Naive B cell (primary cell): ENCODE measurements at regions not wholly inside any gene's neighbourhood (a gene's known extent, or its start where the extent isn't known, plus 50 kb on each side); places are given as distances from the start of the nearest gene placed in this dataset.

Experiments used
- ATAC-seq, 2 donors: fragments of 150-1000 bp; cut with Tn5 transposase; 2 replicates each; pipeline ENCODE4 v1.10.0; 2021; ENCODE audit warnings: low read depth in 2 of 2, mild to moderate bottlenecking in 2 of 2, moderate library complexity in 2 of 2
- DNase-seq: peaks from one replicate; pipeline ENCODE4 v3.0.0; 2022
- H3K27ac Mint-ChIP-seq, 6 donors: one replicate each; pipeline ENCODE4 v1.8.0; 2020 to 2022; ENCODE audit warnings: mild to moderate bottlenecking in 6 of 6, mixed read lengths in 6 of 6, moderate library complexity in 5 of 6, inconsistent platforms in 2 of 6
- H3K27me3 Mint-ChIP-seq, 3 donors: one replicate each; pipeline ENCODE4 v1.8.0; 2021 to 2022; ENCODE audit warnings: mixed read lengths in 3 of 3, mild to moderate bottlenecking in 1 of 3
- H3K36me3 Mint-ChIP-seq, 2 donors: one replicate each; pipeline ENCODE4 v1.8.0; 2020 to 2022; ENCODE audit warnings: mixed read lengths in 2 of 2, inconsistent platforms in 1 of 2, mild to moderate bottlenecking in 1 of 2
- H3K4me1 Mint-ChIP-seq, 3 donors: one replicate each; pipeline ENCODE4 v1.8.0; 2020 to 2022; ENCODE audit warnings: mixed read lengths in 3 of 3, inconsistent platforms in 1 of 3, mild to moderate bottlenecking in 1 of 3, moderate library complexity in 1 of 3
- H3K4me3 Mint-ChIP-seq, 8 donors: one replicate each; pipeline ENCODE4 v1.8.0; 2020 to 2022; ENCODE audit warnings: mild to moderate bottlenecking in 8 of 8, mixed read lengths in 8 of 8, moderate library complexity in 8 of 8, inconsistent platforms in 2 of 8
- H3K9me3 Mint-ChIP-seq, 7 donors: one replicate each; pipeline ENCODE4 v1.8.0; 2020 to 2022; ENCODE audit warnings: mixed read lengths in 7 of 7, mild to moderate bottlenecking in 5 of 7, inconsistent platforms in 2 of 7, moderate library complexity in 1 of 7

- peak; percentile 50 to 52 for ATAC-seq
- Mint-ChIP-seq H3K9me3 (peaks cover 2 to 20% (median 7%) of the 10 kb centered on the region in 7 donors), H3K27me3 (no peaks in the 10 kb centered on the region), H3K4me1 (peaks cover 36 to 79% (median 59%) of the 10 kb centered on the region in 3 donors), H3K4me3 (peak overlapping the region; percentile 9 to 79 (median 59)), H3K36me3 (peaks cover 17 to 25% of the 10 kb centered on the region in 2 donors), H3K27ac (peak overlapping the region; percentile 90 to 97 (median 93))
- DNase-seq: no peak
Measured at GRCh38 chr12:92486443-92487137, 216.2 kb upstream of the PLEKHG7 start.

DNA sequence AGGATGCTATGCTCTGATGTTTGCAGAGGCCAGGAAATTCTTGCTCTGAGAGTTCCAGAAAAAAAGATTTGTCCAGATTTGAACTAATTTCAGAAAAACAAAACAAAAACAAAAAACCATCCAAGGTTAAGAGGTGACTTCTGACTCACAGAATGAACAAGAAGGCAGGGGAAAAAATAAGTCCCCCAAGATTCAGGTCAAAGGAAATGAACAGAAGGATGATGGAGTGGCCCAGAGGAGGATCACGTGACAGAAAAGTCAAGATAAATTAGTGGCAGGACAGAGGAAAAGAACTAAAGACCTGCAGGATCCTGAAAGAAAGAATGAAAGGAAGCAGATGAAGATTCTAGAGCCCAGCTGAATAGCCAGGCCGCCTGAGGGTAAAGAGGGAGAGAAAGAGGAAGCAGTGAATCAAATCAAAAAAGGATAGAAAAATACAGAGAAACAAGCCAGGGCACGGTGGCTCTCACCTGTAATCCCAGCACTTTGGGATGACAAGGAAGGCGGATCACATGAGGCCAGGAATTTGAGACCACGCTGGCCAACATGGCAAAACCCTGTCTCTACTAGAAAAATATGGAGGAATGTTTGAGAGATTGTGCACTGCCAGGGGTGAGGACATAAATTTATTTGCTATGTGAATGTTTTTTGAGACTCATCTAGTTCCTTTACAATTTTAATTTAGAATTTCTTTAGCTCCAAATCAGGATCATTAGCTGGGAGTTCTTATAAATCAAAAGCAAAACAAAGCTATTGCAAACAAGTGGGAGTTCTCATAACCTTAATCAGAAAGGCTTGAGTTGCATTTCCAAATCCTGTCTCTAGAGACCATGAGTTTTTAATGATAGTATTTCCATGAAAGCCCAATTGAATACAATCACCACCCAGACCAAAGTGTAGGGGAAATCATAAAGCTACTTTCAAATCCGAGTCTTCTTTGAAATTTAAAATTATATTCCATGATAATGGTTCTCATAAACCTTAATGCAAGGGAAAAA lies 217.1 kb upstream of the PLEKHG7 start:
- Mint-ChIP-seq H3K27ac (peak overlapping the region; percentile 92 to 98 (median 94)), H3K9me3 (peaks cover 0 to 15% (median 3%) of the 10 kb centered on the region in 7 donors), H3K4me1 (peaks cover 38 to 80% (median 60%) of the 10 kb centered on the region in 3 donors), H3K36me3 (peaks cover 20 to 27% of the 10 kb centered on the region in 2 donors), H3K27me3 (no peaks in the 10 kb centered on the region), H3K4me3 (peak overlapping the region; percentile 53 to 85 (median 64))
- ATAC-seq (peak; percentile 34 to 37), DNase-seq (no peak)

- DNase-seq: no peak
- Mint-ChIP-seq H3K27me3 (no peaks in the 10 kb centered on the region), H3K36me3 (peaks cover 30 to 43% of the 10 kb centered on the region in 2 donors), H3K4me3 (peak overlapping the region in 3 of 8 donors; percentile 3 to 71 (median 13)), H3K9me3 (peaks cover 0 to 3% (median 0%) of the 10 kb centered on the region in 7 donors), H3K27ac (peak overlapping the region in 2 of 6 donors; percentile 15 to 69), H3K4me1 (peaks cover 50 to 87% (median 74%) of the 10 kb centered on the region in 3 donors)
- ATAC-seq: no peak
Measured at GRCh38 chr12:92482599-92482998, 220.2 kb upstream of the PLEKHG7 start.

DNA sequence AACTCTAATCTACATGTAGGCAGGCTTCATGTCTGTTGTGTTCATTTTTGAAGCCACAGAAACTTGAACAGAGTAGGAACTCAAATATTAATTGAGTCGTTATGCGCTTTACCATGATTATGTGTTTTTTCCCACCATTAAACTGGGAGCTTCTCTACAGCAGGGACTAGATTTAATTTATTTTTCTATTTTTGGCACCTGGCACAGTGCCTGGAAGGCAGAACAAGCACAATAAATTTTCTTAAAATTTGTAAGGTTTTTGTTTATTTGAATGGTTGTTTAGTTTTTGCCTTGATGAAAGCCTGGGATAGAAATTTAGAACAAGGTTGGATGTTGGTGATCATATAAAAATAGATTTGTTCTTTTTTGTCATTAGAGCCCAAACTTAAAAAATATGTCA lies 221.7 kb upstream of the PLEKHG7 start:
- peak overlapping the region in 3 of 8 donors; percentile 4 to 60 (median 23) for H3K4me3 Mint-ChIP-seq
- ATAC-seq: no peak
- peaks cover 48 to 88% (median 74%) of the 10 kb centered on the region in 3 donors for H3K4me1 Mint-ChIP-seq

DNA sequence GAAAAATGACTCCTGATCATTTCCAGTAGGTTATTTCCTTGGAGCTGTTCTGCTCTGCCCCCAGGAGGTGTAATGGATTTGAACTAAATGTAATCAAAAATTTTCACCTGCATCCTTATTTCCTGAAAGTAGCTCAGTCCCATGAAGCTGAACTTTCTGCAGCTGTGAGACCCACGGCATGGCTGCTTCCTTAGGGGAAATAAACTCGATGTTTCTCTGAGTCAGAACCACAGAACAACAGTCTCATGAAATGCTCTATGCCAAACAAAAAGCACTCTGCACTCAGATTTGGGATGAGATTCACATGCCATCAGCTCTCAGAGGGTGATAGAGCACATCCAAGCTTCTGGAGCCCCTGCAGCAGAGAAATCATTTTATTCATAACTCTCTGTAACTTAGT lies 224.1 kb upstream of the PLEKHG7 start:
- Mint-ChIP-seq H3K27ac (peak overlapping the region in 5 of 6 donors; percentile 79 to 94 (median 89)), H3K27me3 (no peaks in the 10 kb centered on the region), H3K9me3 (peaks cover 0 to 5% (median 0%) of the 10 kb centered on the region in 7 donors), H3K36me3 (peaks cover 50 to 56% of the 10 kb centered on the region in 2 donors), H3K4me1 (peaks cover 61 to 94% (median 71%) of the 10 kb centered on the region in 3 donors), H3K4me3 (peak overlapping the region; percentile 25 to 81 (median 60))
- DNase-seq: no peak
- ATAC-seq: peak in 1 of 2 donors; percentile 51

More for the DNA sequence above, 221.7 kb upstream of the PLEKHG7 start:
- peaks cover 0 to 4% (median 0%) of the 10 kb centered on the region in 7 donors for H3K9me3 Mint-ChIP-seq
- no peak for DNase-seq
- H3K27ac Mint-ChIP-seq: peak overlapping the region; percentile 53 to 94 (median 78)
- H3K27me3 Mint-ChIP-seq: no peaks in the 10 kb centered on the region
- peaks cover 44 to 54% of the 10 kb centered on the region in 2 donors for H3K36me3 Mint-ChIP-seq

- H3K4me3 Mint-ChIP-seq: peak overlapping the region in 6 of 8 donors; percentile 37 to 63 (median 60)
- peaks cover 64 to 92% (median 65%) of the 10 kb centered on the region in 3 donors for H3K4me1 Mint-ChIP-seq
Measured at GRCh38 chr12:92476844-92477243, 225.9 kb upstream of the PLEKHG7 start.

GRCh38 chr12:92473564-92473963 lies 229.2 kb upstream of the PLEKHG7 start:
- Mint-ChIP-seq H3K36me3 (peaks cover 29 to 36% of the 10 kb centered on the region in 2 donors), H3K27me3 (no peaks in the 10 kb centered on the region), H3K4me1 (peaks cover 53 to 91% (median 60%) of the 10 kb centered on the region in 3 donors), H3K27ac (peak overlapping the region; percentile 68 to 95 (median 90)), H3K9me3 (peaks cover 0 to 4% (median 0%) of the 10 kb centered on the region in 7 donors), H3K4me3 (peak overlapping the region in 7 of 8 donors; percentile 35 to 70 (median 63))
- DNase-seq (no peak), ATAC-seq (no peak)

More at GRCh38 chr12:92476844-92477243, 225.9 kb upstream of the PLEKHG7 start:
- ATAC-seq (no peak), DNase-seq (no peak)
- Mint-ChIP-seq H3K27ac (peak overlapping the region; percentile 49 to 94 (median 86)), H3K9me3 (peaks cover 0 to 5% (median 0%) of the 10 kb centered on the region in 7 donors), H3K36me3 (peaks cover 40 to 42% of the 10 kb centered on the region in 2 donors), H3K27me3 (no peaks in the 10 kb centered on the region)

- Mint-ChIP-seq H3K27me3 (no peaks in the 10 kb centered on the region), H3K4me3 (peak overlapping the region in 6 of 8 donors; percentile 60 to 95 (median 86)), H3K4me1 (peaks cover 53 to 87% (median 54%) of the 10 kb centered on the region in 3 donors), H3K27ac (peak overlapping the region; percentile 94 to 98 (median 94)), H3K9me3 (peaks cover 0 to 4% (median 0%) of the 10 kb centered on the region in 7 donors), H3K36me3 (peaks cover 23 to 30% of the 10 kb centered on the region in 2 donors)
- DNase-seq: no peak
- ATAC-seq: no peak
Measured at GRCh38 chr12:92472201-92472600, 230.6 kb upstream of the PLEKHG7 start.

DNA sequence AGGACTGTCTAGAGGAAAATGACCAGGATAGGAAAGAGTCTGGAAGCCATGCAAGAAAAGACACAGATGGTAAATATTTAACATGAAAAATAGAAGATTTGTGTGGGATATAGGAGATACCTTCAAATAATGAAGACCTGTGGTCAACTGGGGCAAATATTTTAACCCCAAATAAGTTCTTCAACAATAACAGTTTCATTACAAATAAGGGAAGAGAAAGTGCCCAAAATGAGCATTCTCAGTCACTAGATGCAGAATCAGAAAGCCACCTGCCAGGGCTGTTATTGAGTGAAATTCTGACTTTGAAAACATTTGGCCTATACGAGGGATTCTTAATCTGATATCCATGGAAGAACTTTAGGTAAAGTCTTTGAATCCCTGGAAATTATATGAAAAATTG lies 231.2 kb upstream of the PLEKHG7 start:
- Mint-ChIP-seq H3K4me1 (peaks cover 53 to 82% (median 53%) of the 10 kb centered on the region in 3 donors), H3K4me3 (peak overlapping the region; percentile 39 to 95 (median 82)), H3K27ac (peak overlapping the region; percentile 94 to 98 (median 94)), H3K27me3 (no peaks in the 10 kb centered on the region), H3K9me3 (peaks cover 0 to 2% (median 0%) of the 10 kb centered on the region in 7 donors), H3K36me3 (peaks cover 16 to 25% of the 10 kb centered on the region in 2 donors)
- DNase-seq (no peak), ATAC-seq (peak in 1 of 2 donors; percentile 20)

DNA sequence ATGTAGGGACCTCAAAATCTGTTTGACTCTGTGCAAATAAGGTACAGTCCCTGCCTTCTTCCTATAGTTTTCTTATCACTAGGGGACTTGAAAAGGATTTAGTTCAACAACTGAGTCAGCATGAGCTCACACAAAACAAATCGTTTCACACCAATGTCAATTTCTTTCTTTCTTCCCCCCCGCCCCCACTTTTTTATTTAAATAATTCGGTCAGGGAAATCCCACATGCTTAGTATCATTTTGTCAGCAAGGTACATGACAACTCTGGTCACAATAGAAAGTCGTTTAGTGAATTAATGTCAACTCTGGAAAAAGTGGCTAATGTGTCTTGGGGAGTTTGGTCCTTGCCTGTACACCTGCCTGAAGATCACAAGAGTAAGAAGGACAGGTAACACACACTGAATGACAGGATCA lies 232.2 kb upstream of the PLEKHG7 start:
- peak; percentile 14 to 21 for ATAC-seq
- Mint-ChIP-seq H3K9me3 (no peaks in the 10 kb centered on the region), H3K4me3 (peak overlapping the region; percentile 81 to 95 (median 87))

DNA sequence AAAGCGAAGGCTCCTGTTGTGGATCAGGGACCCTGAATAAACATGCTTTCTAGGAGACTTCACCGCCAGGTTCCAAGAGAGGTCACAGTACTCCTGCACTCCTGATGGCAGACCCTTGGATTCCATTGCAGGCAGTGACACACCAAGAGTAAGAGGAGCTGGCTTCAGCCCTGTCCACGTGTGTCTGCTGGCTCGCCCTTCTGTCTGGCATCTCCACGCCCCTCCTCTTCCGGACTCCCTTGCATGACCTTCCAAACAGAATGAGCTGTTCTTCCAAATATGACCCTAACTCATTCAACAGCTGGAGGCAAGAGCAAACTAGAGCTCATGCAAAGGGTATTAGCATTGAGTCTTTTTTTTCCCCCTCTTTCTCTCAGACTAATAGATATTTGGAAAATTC lies 233.0 kb upstream of the PLEKHG7 start:
- no peaks in the 10 kb centered on the region for H3K27me3 Mint-ChIP-seq
- H3K9me3 Mint-ChIP-seq: no peaks in the 10 kb centered on the region
- DNase-seq (no peak), ATAC-seq (no peak)
- peak overlapping the region; percentile 57 to 95 (median 87) for H3K4me3 Mint-ChIP-seq
- peaks cover 57 to 84% (median 57%) of the 10 kb centered on the region in 3 donors for H3K4me1 Mint-ChIP-seq
- peak overlapping the region; percentile 89 to 98 (median 94) for H3K27ac Mint-ChIP-seq
- H3K36me3 Mint-ChIP-seq: peaks cover 7 to 18% of the 10 kb centered on the region in 2 donors

More for the DNA sequence above, 232.2 kb upstream of the PLEKHG7 start:
- peak overlapping the region; percentile 94 to 98 (median 94) for H3K27ac Mint-ChIP-seq
- peaks cover 56 to 84% (median 58%) of the 10 kb centered on the region in 3 donors for H3K4me1 Mint-ChIP-seq
- peak; percentile 57 for DNase-seq
- H3K36me3 Mint-ChIP-seq: peaks cover 9 to 20% of the 10 kb centered on the region in 2 donors
- H3K27me3 Mint-ChIP-seq: no peaks in the 10 kb centered on the region

GRCh38 chr12:92468358-92469020 lies 234.3 kb upstream of the PLEKHG7 start:
- Mint-ChIP-seq H3K4me3 (peak overlapping the region; percentile 79 to 97 (median 93)), H3K36me3 (peaks cover 7 to 18% of the 10 kb centered on the region in 2 donors), H3K9me3 (no peaks in the 10 kb centered on the region), H3K4me1 (peaks cover 59 to 86% (median 69%) of the 10 kb centered on the region in 3 donors), H3K27me3 (no peaks in the 10 kb centered on the region), H3K27ac (peak overlapping the region; percentile 94 to 97 (median 96))
- ATAC-seq (no peak), DNase-seq (no peak)
